ENCODE measurements at regions not wholly inside any gene's neighbourhood (a gene's known extent, or its start where the extent isn't known, plus 50 kb on each side); places are given as distances from the start of the nearest gene placed in this dataset.

DNA sequence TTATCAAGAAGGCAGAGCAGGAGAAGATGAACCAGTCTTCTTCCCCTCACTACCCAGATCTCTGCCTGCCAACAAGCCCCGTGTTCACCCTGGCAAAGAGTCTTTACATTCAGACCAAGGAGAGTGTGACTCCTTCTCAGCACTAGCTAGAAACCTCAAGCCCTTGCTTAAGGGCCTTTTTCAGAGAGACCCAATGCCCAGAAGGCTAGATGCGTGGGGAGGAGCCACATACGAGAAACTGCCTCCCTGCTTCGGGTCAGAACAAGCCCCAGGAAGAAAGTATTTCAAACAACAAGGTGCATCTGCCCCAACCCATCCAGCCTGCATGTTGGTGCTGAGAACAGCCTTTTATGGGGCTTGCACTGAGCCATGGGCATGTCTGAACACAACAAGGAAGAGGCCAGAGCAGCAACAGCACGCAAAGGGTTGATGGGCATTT lies 152.7 kb upstream of the CAMK1G start:
- TF ChIP-seq, protein P1, sequence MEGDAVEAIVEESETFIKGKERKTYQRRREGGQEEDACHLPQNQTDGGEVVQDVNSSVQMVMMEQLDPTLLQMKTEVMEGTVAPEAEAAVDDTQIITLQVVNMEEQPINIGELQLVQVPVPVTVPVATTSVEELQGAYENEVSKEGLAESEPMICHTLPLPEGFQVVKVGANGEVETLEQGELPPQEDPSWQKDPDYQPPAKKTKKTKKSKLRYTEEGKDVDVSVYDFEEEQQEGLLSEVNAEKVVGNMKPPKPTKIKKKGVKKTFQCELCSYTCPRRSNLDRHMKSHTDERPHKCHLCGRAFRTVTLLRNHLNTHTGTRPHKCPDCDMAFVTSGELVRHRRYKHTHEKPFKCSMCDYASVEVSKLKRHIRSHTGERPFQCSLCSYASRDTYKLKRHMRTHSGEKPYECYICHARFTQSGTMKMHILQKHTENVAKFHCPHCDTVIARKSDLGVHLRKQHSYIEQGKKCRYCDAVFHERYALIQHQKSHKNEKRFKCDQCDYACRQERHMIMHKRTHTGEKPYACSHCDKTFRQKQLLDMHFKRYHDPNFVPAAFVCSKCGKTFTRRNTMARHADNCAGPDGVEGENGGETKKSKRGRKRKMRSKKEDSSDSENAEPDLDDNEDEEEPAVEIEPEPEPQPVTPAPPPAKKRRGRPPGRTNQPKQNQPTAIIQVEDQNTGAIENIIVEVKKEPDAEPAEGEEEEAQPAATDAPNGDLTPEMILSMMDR (conservative IDR thresholded peaks at IDR 0.05; ENCODE audit: low read length) = no peak
- TF ChIP-seq EZH2phosphoT487 (IDR thresholded peaks at IDR 0.05; ENCODE audit: borderline replicate concordance) = no peak

Measured in Loucy (cell line).